DND-41 (cell line): ENCODE measurements at regions not wholly inside any gene's neighbourhood (a gene's known extent, or its start where the extent isn't known, plus 50 kb on each side); places are given as distances from the start of the nearest gene placed in this dataset.

Experiments used
- ATAC-seq: fragments of 200-7000 bp; cut with Tn5 transposase; 3 replicates; pipeline ENCODE4 v1.9.1; 2021; ENCODE audit warnings: low read depth; ENCODE audit not compliant: insufficient read depth
- DNase-seq: peaks from one replicate; pipeline ENCODE4 v3.0.0-alpha.2; 2020
- H2AFZ ChIP-seq: 2 replicates; pipeline ENCODE4 v1.6.0; 2012; ENCODE audit warnings: low read depth, low read length
- H3K27ac ChIP-seq: 2 replicates; pipeline ENCODE4 v1.5.1; 2012; ENCODE audit warnings: low read length, inconsistent platforms
- H3K27me3 ChIP-seq: fragments of 200-600 bp; sonication (generic); 2 replicates; pipeline ENCODE4 v1.6.0; 2012; ENCODE audit warnings: low read length, mild to moderate bottlenecking, inconsistent platforms; ENCODE audit not compliant: insufficient read depth, poor library complexity
- H3K36me3 ChIP-seq: 2 replicates; pipeline ENCODE4 v1.5.1; 2012; ENCODE audit warnings: low read length, inconsistent platforms; ENCODE audit not compliant: insufficient read depth
- H3K4me1 ChIP-seq: 2 replicates; pipeline ENCODE4 v1.5.1; 2012; ENCODE audit warnings: mild to moderate bottlenecking, low read length; ENCODE audit not compliant: insufficient read depth
- H3K4me2 ChIP-seq: 2 replicates; pipeline ENCODE4 v1.6.0; 2012; ENCODE audit warnings: mild to moderate bottlenecking, moderate library complexity, low read length, inconsistent platforms; ENCODE audit not compliant: insufficient read depth
- H3K4me3 ChIP-seq, 2 experiments: fragments of 200-600 bp in 1 of 2; shearing (Covaris generic) in 1 of 2; 2 replicates each; pipeline ENCODE4 v1.5.1; 2012 to 2016; ENCODE audit warnings: inconsistent platforms in 2 of 2, low read length in 2 of 2, mild to moderate bottlenecking in 2 of 2, low read depth in 1 of 2, moderate library complexity in 1 of 2
- H3K79me2 ChIP-seq: 2 replicates; pipeline ENCODE4 v1.6.0; 2012; ENCODE audit warnings: low read length, inconsistent platforms; ENCODE audit not compliant: insufficient read depth
- H3K9ac ChIP-seq: 2 replicates; pipeline ENCODE4 v1.6.0; 2012; ENCODE audit warnings: low read depth, mild to moderate bottlenecking, inconsistent platforms, low read length, moderate library complexity
- H3K9me3 ChIP-seq: 2 replicates; pipeline ENCODE4 v1.5.1; 2012; ENCODE audit warnings: low read length, moderate library complexity, mild to moderate bottlenecking, inconsistent platforms; ENCODE audit not compliant: insufficient read depth, severe bottlenecking
- H4K20me1 ChIP-seq: 2 replicates; pipeline ENCODE4 v1.6.0; 2012; ENCODE audit warnings: low read length; ENCODE audit not compliant: insufficient read depth
- EZH2 ChIP-seq: IDR thresholded peaks from 3 replicates; pipeline ENCODE4 v1.6.1; 2012; ENCODE audit warnings: borderline replicate concordance, low read depth, mild to moderate bottlenecking, moderate library complexity, low read length, inconsistent platforms; ENCODE audit not compliant: severe bottlenecking
- TF ChIP-seq, protein P1 (sequence below): IDR thresholded peaks from 2 replicates; pipeline ENCODE4 v1.5.1; 2012; ENCODE audit warnings: borderline replicate concordance, low read length, moderate library complexity, mild to moderate bottlenecking; ENCODE audit not compliant: poor library complexity, severe bottlenecking; ENCODE audit errors: extremely low read depth

GRCh38 chr9:92189782-92190535 is 74.7 kb upstream of the SPTLC1 start:
- Histone ChIP-seq H3K79me2 (no peaks in the 10 kb centered on the region), H3K4me2 (no peak overlapping the region), H4K20me1 (no peaks in the 10 kb centered on the region), H3K27me3 (no peaks in the 10 kb centered on the region), H3K36me3 (no peaks in the 10 kb centered on the region), H3K4me1 (no peaks in the 10 kb centered on the region), H3K27ac (no peak overlapping the region), H2AFZ (no peak overlapping the region), H3K9me3 (no peaks in the 10 kb centered on the region), H3K9ac (no peak overlapping the region), H3K4me3 (no peak overlapping the region)
- ATAC-seq (no peak), DNase-seq (no peak)
- TF ChIP-seq, protein P1, sequence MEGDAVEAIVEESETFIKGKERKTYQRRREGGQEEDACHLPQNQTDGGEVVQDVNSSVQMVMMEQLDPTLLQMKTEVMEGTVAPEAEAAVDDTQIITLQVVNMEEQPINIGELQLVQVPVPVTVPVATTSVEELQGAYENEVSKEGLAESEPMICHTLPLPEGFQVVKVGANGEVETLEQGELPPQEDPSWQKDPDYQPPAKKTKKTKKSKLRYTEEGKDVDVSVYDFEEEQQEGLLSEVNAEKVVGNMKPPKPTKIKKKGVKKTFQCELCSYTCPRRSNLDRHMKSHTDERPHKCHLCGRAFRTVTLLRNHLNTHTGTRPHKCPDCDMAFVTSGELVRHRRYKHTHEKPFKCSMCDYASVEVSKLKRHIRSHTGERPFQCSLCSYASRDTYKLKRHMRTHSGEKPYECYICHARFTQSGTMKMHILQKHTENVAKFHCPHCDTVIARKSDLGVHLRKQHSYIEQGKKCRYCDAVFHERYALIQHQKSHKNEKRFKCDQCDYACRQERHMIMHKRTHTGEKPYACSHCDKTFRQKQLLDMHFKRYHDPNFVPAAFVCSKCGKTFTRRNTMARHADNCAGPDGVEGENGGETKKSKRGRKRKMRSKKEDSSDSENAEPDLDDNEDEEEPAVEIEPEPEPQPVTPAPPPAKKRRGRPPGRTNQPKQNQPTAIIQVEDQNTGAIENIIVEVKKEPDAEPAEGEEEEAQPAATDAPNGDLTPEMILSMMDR: no peak
- TF ChIP-seq EZH2: no peak

DNA sequence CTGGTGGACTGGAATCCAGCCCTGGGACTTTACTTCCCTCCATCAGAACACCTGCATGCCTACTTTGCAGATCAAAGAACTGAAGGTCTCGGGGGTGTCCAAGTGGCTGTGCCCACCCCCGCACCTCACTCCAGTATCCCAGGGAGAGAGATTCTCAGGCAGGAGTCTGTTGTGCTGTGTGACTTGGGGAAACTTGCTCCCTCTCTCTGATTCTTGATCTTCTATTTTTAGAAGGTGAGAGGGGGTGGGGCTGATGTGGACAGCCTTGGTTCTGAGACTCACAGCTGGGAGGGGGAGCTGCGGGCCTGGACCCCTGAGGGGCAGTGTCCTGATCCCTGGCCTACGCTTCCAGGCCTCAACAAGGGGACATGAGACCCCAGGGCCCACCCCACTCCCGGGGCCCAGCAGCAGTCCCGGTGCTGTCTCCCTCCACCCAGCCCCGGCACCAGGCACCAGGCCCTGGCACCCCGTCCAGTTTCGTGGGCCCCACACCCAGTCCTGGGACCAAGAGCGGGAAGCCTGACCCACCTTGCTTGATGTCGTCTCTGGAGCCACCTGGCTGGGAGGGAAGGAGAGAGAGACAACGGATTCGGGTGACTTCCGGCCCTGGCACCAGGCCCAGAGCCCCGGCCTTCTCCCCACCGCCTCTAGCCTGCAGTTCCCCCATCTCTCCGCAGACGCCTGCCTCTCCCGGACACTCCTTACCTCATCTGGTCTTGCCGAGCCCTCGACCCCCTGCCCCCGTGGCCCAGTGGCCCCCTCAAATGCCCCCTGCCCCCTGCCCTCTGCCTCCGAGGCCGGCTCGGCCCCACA is 74.0 kb upstream of the SPTLC1 start:
- H3K4me2 ChIP-seq: no peak overlapping the region
- TF ChIP-seq EZH2: no peak
- TF ChIP-seq, protein P1: no peak
- no peak overlapping the region for H3K27ac ChIP-seq
- H3K27me3 ChIP-seq: no peaks in the 10 kb centered on the region
- no peaks in the 10 kb centered on the region for H3K79me2 ChIP-seq
- H3K36me3 ChIP-seq: no peaks in the 10 kb centered on the region
- H3K9me3 ChIP-seq: no peaks in the 10 kb centered on the region
- ATAC-seq: no peak
- no peaks in the 10 kb centered on the region for H4K20me1 ChIP-seq
- H2AFZ ChIP-seq: no peak overlapping the region
- no peak for DNase-seq
- no peak overlapping the region for H3K4me3 ChIP-seq
- H3K9ac ChIP-seq: no peak overlapping the region
- no peaks in the 10 kb centered on the region for H3K4me1 ChIP-seq

DNA sequence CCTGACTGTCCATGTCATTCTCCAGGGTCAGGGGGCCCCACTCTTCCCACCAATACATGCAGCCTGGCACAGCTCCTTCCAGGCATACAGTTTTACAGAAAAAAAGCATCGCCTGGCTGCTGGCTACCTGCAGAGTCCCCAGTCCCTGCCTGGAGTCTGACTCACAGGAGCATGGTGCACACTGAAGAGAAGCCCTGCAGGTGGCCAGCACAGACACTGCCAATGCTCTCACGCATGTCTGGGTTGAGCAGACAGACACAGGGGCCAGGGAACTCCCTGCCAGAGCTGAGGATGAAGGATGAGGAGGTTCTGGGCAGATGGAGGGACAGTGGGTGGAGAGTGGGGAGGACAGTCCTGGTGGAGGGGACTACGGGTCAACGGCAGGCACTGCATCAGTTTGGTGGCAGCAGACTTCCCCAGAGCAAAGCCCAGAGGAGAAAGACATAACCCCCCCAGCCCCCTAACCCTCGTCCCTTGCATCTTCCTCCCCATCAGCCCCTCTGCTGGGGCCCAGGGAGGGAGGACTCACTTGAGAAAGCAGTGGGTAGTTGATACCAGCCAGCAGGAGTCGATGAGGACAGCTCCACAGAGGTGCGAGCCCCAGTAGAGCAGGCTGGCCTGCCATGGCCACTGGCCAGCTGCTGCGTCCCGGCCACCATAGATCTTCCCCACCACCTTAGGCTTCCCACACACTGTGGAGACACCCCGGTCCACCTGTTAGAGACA is 72.9 kb upstream of the SPTLC1 start:
- Histone ChIP-seq H3K9me3 (no peaks in the 10 kb centered on the region), H3K4me3 (no peak overlapping the region), H3K9ac (no peak overlapping the region), H2AFZ (no peak overlapping the region), H3K36me3 (no peaks in the 10 kb centered on the region), H3K27me3 (no peaks in the 10 kb centered on the region), H3K27ac (no peak overlapping the region), H3K4me2 (no peak overlapping the region), H3K79me2 (no peaks in the 10 kb centered on the region), H4K20me1 (no peaks in the 10 kb centered on the region), H3K4me1 (no peaks in the 10 kb centered on the region)
- no peak for ATAC-seq
- no peak for DNase-seq
- TF ChIP-seq, protein P1: no peak
- TF ChIP-seq EZH2: no peak
